ENCODE measurements at regions not wholly inside any gene's neighbourhood (a gene's known extent, or its start where the extent isn't known, plus 50 kb on each side); places are given as distances from the start of the nearest gene placed in this dataset.

DNA sequence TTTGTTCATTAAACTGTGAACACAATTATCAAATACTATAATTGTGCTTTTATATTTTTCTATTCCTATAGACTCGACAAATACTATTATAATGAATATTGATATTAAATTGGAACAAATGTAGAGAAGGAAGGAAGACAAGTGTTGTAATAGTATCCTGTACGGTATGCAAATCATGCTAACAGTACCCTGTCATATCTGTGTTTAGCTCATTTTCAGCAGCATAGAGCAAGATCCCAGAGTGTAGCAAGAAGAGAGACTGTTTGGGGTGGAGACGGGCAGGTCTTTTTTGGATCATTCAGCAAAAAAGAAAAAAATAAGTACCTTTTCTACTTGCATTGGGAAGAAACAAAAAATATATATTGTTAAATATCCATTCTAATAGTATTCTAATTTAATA lies 224.1 kb downstream of the TPRG1 start:
- TF ChIP-seq, protein P1, sequence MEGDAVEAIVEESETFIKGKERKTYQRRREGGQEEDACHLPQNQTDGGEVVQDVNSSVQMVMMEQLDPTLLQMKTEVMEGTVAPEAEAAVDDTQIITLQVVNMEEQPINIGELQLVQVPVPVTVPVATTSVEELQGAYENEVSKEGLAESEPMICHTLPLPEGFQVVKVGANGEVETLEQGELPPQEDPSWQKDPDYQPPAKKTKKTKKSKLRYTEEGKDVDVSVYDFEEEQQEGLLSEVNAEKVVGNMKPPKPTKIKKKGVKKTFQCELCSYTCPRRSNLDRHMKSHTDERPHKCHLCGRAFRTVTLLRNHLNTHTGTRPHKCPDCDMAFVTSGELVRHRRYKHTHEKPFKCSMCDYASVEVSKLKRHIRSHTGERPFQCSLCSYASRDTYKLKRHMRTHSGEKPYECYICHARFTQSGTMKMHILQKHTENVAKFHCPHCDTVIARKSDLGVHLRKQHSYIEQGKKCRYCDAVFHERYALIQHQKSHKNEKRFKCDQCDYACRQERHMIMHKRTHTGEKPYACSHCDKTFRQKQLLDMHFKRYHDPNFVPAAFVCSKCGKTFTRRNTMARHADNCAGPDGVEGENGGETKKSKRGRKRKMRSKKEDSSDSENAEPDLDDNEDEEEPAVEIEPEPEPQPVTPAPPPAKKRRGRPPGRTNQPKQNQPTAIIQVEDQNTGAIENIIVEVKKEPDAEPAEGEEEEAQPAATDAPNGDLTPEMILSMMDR (IDR thresholded peaks at IDR 0.05): no peak
- no peak for TF ChIP-seq POLR2A (IDR thresholded peaks at IDR 0.05)
